ENCODE measurements at regions not wholly inside any gene's neighbourhood (a gene's known extent, or its start where the extent isn't known, plus 50 kb on each side); places are given as distances from the start of the nearest gene placed in this dataset.

GRCh38 chr1:104868794-104869193 lies 1119.1 kb downstream of the AMY1C start:
- no peaks in the 10 kb centered on the region for H3K9me3 ChIP-seq (ENCODE audit: control insufficient read depth, insufficient read depth, low read length)
- no peaks in the 10 kb centered on the region for H3K36me3 ChIP-seq (ENCODE audit: control insufficient read depth, insufficient read depth, low read length)
- H3K4me1 ChIP-seq (ENCODE audit: control insufficient read depth, insufficient read depth, low read length): no peaks in the 10 kb centered on the region
- no peak overlapping the region for H3K27ac ChIP-seq (ENCODE audit: low read depth, low read length)
- no peak overlapping the region for H3K4me3 ChIP-seq (ENCODE audit: low read depth, low read length)
- no peaks in the 10 kb centered on the region for H3K27me3 ChIP-seq (ENCODE audit: control insufficient read depth, insufficient read depth, low read length)
- H3K9ac ChIP-seq (ENCODE audit: low read depth, low read length): no peak overlapping the region

GRCh38 chr1:104874044-104874443 lies 1124.3 kb downstream of the AMY1C start:
- no peaks in the 10 kb centered on the region for H3K4me1 ChIP-seq (ENCODE audit: control insufficient read depth, insufficient read depth, low read length)
- no peak overlapping the region for H3K27ac ChIP-seq (ENCODE audit: low read depth, low read length)
- H3K36me3 ChIP-seq (ENCODE audit: control insufficient read depth, insufficient read depth, low read length): no peaks in the 10 kb centered on the region
- no peak overlapping the region for H3K4me3 ChIP-seq (ENCODE audit: low read depth, low read length)
- no peak overlapping the region for H3K9ac ChIP-seq (ENCODE audit: low read depth, low read length)
- no peaks in the 10 kb centered on the region for H3K9me3 ChIP-seq (ENCODE audit: control insufficient read depth, insufficient read depth, low read length)
- no peaks in the 10 kb centered on the region for H3K27me3 ChIP-seq (ENCODE audit: control insufficient read depth, insufficient read depth, low read length)

- no peaks in the 10 kb centered on the region for H3K4me1 ChIP-seq (ENCODE audit: control insufficient read depth, insufficient read depth, low read length)
- H3K4me3 ChIP-seq (ENCODE audit: low read depth, low read length): no peak overlapping the region
- H3K36me3 ChIP-seq (ENCODE audit: control insufficient read depth, insufficient read depth, low read length): no peaks in the 10 kb centered on the region
Measured at GRCh38 chr1:104878203-104878909, 1128.7 kb downstream of the AMY1C start.

GRCh38 chr1:104884939-104885338 lies 1135.2 kb downstream of the AMY1C start:
- no peaks in the 10 kb centered on the region for H3K4me1 ChIP-seq (ENCODE audit: control insufficient read depth, insufficient read depth, low read length)
- no peaks in the 10 kb centered on the region for H3K27me3 ChIP-seq (ENCODE audit: control insufficient read depth, insufficient read depth, low read length)
- H3K9me3 ChIP-seq (ENCODE audit: control insufficient read depth, insufficient read depth, low read length): no peaks in the 10 kb centered on the region
- H3K36me3 ChIP-seq (ENCODE audit: control insufficient read depth, insufficient read depth, low read length): no peaks in the 10 kb centered on the region
- H3K9ac ChIP-seq (ENCODE audit: low read depth, low read length): no peak overlapping the region
- no peak overlapping the region for H3K4me3 ChIP-seq (ENCODE audit: low read depth, low read length)
- H3K27ac ChIP-seq (ENCODE audit: low read depth, low read length): no peak overlapping the region

More at GRCh38 chr1:104878203-104878909, 1128.7 kb downstream of the AMY1C start:
- Histone ChIP-seq H3K9ac (ENCODE audit: low read depth, low read length) (no peak overlapping the region), H3K27ac (ENCODE audit: low read depth, low read length) (no peak overlapping the region), H3K27me3 (ENCODE audit: control insufficient read depth, insufficient read depth, low read length) (no peaks in the 10 kb centered on the region), H3K9me3 (ENCODE audit: control insufficient read depth, insufficient read depth, low read length) (no peaks in the 10 kb centered on the region)

DNA sequence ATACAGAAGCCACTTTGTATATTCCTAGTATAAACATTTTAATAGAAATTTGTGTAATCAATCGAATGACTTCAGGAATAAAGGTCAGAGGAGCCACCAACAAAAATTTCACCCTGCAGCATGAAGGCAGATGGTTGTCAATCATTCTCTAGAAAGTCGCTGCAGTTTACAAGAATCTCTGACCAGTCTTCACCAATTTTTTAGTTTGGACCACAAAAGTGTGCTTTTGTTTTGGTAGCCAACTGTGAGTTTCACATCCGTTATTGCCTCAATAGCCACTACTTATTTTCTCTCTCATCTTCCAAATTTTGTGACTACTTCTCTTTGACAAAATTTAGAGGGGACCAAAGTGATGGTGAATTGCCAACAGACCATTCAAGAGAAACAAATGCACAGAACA lies 1155.6 kb downstream of the AMY1C start:
- H3K4me1 ChIP-seq (ENCODE audit: control insufficient read depth, insufficient read depth, low read length): no peaks in the 10 kb centered on the region
- H3K27me3 ChIP-seq (ENCODE audit: control insufficient read depth, insufficient read depth, low read length): no peaks in the 10 kb centered on the region
- H3K4me3 ChIP-seq (ENCODE audit: low read depth, low read length): no peak overlapping the region
- no peak overlapping the region for H3K9ac ChIP-seq (ENCODE audit: low read depth, low read length)
- H3K9me3 ChIP-seq (ENCODE audit: control insufficient read depth, insufficient read depth, low read length): peaks cover 10% of the 10 kb centered on the region; the same call in 1 of the 2 replicates
- no peaks in the 10 kb centered on the region for H3K36me3 ChIP-seq (ENCODE audit: control insufficient read depth, insufficient read depth, low read length)
- no peak overlapping the region for H3K27ac ChIP-seq (ENCODE audit: low read depth, low read length)

GRCh38 chr1:104906141-104906540 lies 1156.4 kb downstream of the AMY1C start:
- H3K4me3 ChIP-seq (ENCODE audit: low read depth, low read length): no peak overlapping the region
- H3K27ac ChIP-seq (ENCODE audit: low read depth, low read length): no peak overlapping the region
- H3K36me3 ChIP-seq (ENCODE audit: control insufficient read depth, insufficient read depth, low read length): no peaks in the 10 kb centered on the region
- peaks cover 10% of the 10 kb centered on the region; the same call in 1 of the 2 replicates for H3K9me3 ChIP-seq (ENCODE audit: control insufficient read depth, insufficient read depth, low read length)
- no peaks in the 10 kb centered on the region for H3K4me1 ChIP-seq (ENCODE audit: control insufficient read depth, insufficient read depth, low read length)
- H3K27me3 ChIP-seq (ENCODE audit: control insufficient read depth, insufficient read depth, low read length): no peaks in the 10 kb centered on the region
- no peak overlapping the region for H3K9ac ChIP-seq (ENCODE audit: low read depth, low read length)

DNA sequence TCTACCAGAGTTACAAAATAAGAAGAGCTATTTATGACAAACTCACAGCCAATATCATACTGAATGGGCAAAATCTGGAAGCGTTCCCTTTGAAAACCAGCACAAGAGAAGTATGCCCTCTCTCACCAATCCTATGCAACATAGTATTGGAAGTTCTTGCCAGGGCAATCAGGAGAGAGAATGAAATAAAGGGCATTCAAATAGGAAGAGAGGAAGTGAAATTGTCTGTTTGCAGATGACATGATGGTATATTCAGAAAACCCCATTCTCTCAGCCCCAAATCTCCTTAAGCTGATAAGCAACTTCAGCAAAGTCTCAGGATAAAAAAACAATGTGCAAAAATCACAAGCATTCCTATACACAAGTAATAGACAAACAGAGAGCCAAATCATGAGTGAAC lies 1169.5 kb downstream of the AMY1C start:
- H3K36me3 ChIP-seq (ENCODE audit: control insufficient read depth, insufficient read depth, low read length): no peaks in the 10 kb centered on the region
- no peak overlapping the region for H3K9ac ChIP-seq (ENCODE audit: low read depth, low read length)
- H3K27me3 ChIP-seq (ENCODE audit: control insufficient read depth, insufficient read depth, low read length): no peaks in the 10 kb centered on the region
- no peaks in the 10 kb centered on the region for H3K9me3 ChIP-seq (ENCODE audit: control insufficient read depth, insufficient read depth, low read length)
- no peaks in the 10 kb centered on the region for H3K4me1 ChIP-seq (ENCODE audit: control insufficient read depth, insufficient read depth, low read length)
- no peak overlapping the region for H3K4me3 ChIP-seq (ENCODE audit: low read depth, low read length)
- no peak overlapping the region for H3K27ac ChIP-seq (ENCODE audit: low read depth, low read length)

GRCh38 chr1:104921525-104921924 lies 1171.8 kb downstream of the AMY1C start:
- no peaks in the 10 kb centered on the region for H3K27me3 ChIP-seq (ENCODE audit: control insufficient read depth, insufficient read depth, low read length)
- H3K9ac ChIP-seq (ENCODE audit: low read depth, low read length): no peak overlapping the region
- no peak overlapping the region for H3K27ac ChIP-seq (ENCODE audit: low read depth, low read length)
- no peaks in the 10 kb centered on the region for H3K4me1 ChIP-seq (ENCODE audit: control insufficient read depth, insufficient read depth, low read length)
- no peaks in the 10 kb centered on the region for H3K9me3 ChIP-seq (ENCODE audit: control insufficient read depth, insufficient read depth, low read length)
- H3K36me3 ChIP-seq (ENCODE audit: control insufficient read depth, insufficient read depth, low read length): no peaks in the 10 kb centered on the region
- H3K4me3 ChIP-seq (ENCODE audit: low read depth, low read length): no peak overlapping the region

DNA sequence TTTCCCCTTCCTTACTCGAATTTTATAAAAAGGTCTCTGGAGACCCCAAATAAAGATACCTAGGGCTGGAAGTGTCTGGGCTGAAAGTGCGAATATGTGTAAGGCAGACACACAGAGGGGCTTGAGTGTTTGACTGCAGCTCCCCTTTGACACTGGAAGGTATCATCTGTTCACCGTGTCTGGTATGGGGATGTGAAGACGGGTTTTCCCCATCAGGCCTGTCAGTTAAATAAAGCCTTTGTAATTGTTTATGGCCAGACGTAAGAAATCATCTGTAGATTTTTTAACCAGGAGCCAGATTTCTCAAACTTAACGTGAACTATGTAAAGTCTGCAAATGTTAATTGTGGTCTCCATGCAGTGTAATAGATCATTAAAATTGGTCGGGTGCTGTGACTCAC lies 1173.4 kb downstream of the AMY1C start:
- Histone ChIP-seq H3K9ac (ENCODE audit: low read depth, low read length) (no peak overlapping the region), H3K9me3 (ENCODE audit: control insufficient read depth, insufficient read depth, low read length) (no peaks in the 10 kb centered on the region), H3K27ac (ENCODE audit: low read depth, low read length) (no peak overlapping the region), H3K27me3 (ENCODE audit: control insufficient read depth, insufficient read depth, low read length) (no peaks in the 10 kb centered on the region), H3K36me3 (ENCODE audit: control insufficient read depth, insufficient read depth, low read length) (no peaks in the 10 kb centered on the region), H3K4me1 (ENCODE audit: control insufficient read depth, insufficient read depth, low read length) (no peaks in the 10 kb centered on the region), H3K4me3 (ENCODE audit: low read depth, low read length) (no peak overlapping the region)

GRCh38 chr1:104929280-104929679 lies 1179.6 kb downstream of the AMY1C start:
- Histone ChIP-seq H3K9me3 (ENCODE audit: control insufficient read depth, insufficient read depth, low read length) (no peaks in the 10 kb centered on the region), H3K4me3 (ENCODE audit: low read depth, low read length) (no peak overlapping the region), H3K36me3 (ENCODE audit: control insufficient read depth, insufficient read depth, low read length) (no peaks in the 10 kb centered on the region), H3K9ac (ENCODE audit: low read depth, low read length) (no peak overlapping the region), H3K4me1 (ENCODE audit: control insufficient read depth, insufficient read depth, low read length) (no peaks in the 10 kb centered on the region), H3K27me3 (ENCODE audit: control insufficient read depth, insufficient read depth, low read length) (no peaks in the 10 kb centered on the region), H3K27ac (ENCODE audit: low read depth, low read length) (no peak overlapping the region)

- Histone ChIP-seq H3K9ac (ENCODE audit: low read depth, low read length) (no peak overlapping the region), H3K4me1 (ENCODE audit: control insufficient read depth, insufficient read depth, low read length) (no peaks in the 10 kb centered on the region), H3K27ac (ENCODE audit: low read depth, low read length) (no peak overlapping the region), H3K27me3 (ENCODE audit: control insufficient read depth, insufficient read depth, low read length) (no peaks in the 10 kb centered on the region), H3K36me3 (ENCODE audit: control insufficient read depth, insufficient read depth, low read length) (no peaks in the 10 kb centered on the region), H3K4me3 (ENCODE audit: low read depth, low read length) (no peak overlapping the region), H3K9me3 (ENCODE audit: control insufficient read depth, insufficient read depth, low read length) (no peaks in the 10 kb centered on the region)
Measured at GRCh38 chr1:104932030-104932915, 1182.6 kb downstream of the AMY1C start.
